Right renal pelvis (tissue), 4 donors: ENCODE measurements at regions not wholly inside any gene's neighbourhood (a gene's known extent, or its start where the extent isn't known, plus 50 kb on each side); places are given as distances from the start of the nearest gene placed in this dataset.

Experiments
- DNase-seq, 4 donors: peaks; one replicate each; pipeline ENCODE4 v3.0.0-alpha.2; 2013; ENCODE audit warnings: low read depth in 4 of 4, low spot score in 3 of 4, missing footprints in 1 of 4

GRCh38 chr12:97267594-97268202, 194.9 kb upstream of the RMST start:
- DNase-seq = no peak

GRCh38 chr12:97272471-97272870, 190.1 kb upstream of the RMST start:
- DNase-seq = no peak

GRCh38 chr12:97274386-97274785, 188.2 kb upstream of the RMST start:
- no peak for DNase-seq

GRCh38 chr12:97275256-97275655, 187.3 kb upstream of the RMST start:
- DNase-seq = peak in 3 of 4 donors; percentile 13 to 36 (median 14)

GRCh38 chr12:97275728-97276590, 186.6 kb upstream of the RMST start:
- no peak for DNase-seq

GRCh38 chr12:97276661-97277429, 185.8 kb upstream of the RMST start:
- DNase-seq = no peak

GRCh38 chr12:97283297-97283696, 179.3 kb upstream of the RMST start:
- no peak for DNase-seq

GRCh38 chr12:97288531-97288930, 174.1 kb upstream of the RMST start:
- DNase-seq = no peak

- DNase-seq = no peak
Observed at GRCh38 chr12:97292588-97292987, 170.0 kb upstream of the RMST start.

- DNase-seq = no peak
Observed at GRCh38 chr12:97293541-97293940, 169.1 kb upstream of the RMST start.

GRCh38 chr12:97299847-97300246, 162.8 kb upstream of the RMST start:
- DNase-seq = no peak

- DNase-seq = no peak
Observed at GRCh38 chr12:97300431-97300830, 162.2 kb upstream of the RMST start.

- DNase-seq = no peak
Observed at GRCh38 chr12:97300891-97301290, 161.7 kb upstream of the RMST start.

GRCh38 chr12:97301576-97301975, 161.0 kb upstream of the RMST start:
- no peak for DNase-seq

- DNase-seq = no peak
Observed at GRCh38 chr12:97305651-97306050, 157.0 kb upstream of the RMST start.

- no peak for DNase-seq
Observed at GRCh38 chr12:97306147-97306546, 156.5 kb upstream of the RMST start.

GRCh38 chr12:97308576-97309198, 153.9 kb upstream of the RMST start:
- peak; percentile 30 to 50 (median 42) for DNase-seq

GRCh38 chr12:97309921-97310320, 152.7 kb upstream of the RMST start:
- no peak for DNase-seq

GRCh38 chr12:97312570-97313135, 150.0 kb upstream of the RMST start:
- DNase-seq = no peak

GRCh38 chr12:97313471-97314190, 149.0 kb upstream of the RMST start:
- no peak for DNase-seq
